ENCODE measurements at regions not wholly inside any gene's neighbourhood (a gene's known extent, or its start where the extent isn't known, plus 50 kb on each side); places are given as distances from the start of the nearest gene placed in this dataset.

- TF ChIP-seq CTCF (IDR thresholded peaks at IDR 0.05) (no peak), POLR2A (IDR thresholded peaks at IDR 0.05) (no peak), EP300 (IDR thresholded peaks at IDR 0.05) (no peak)
Measured at GRCh38 chr4:133484287-133484686, 335.2 kb downstream of the PCDH10 start.

All from ovary (tissue), 3 donors.